ENCODE measurements at regions not wholly inside any gene's neighbourhood (a gene's known extent, or its start where the extent isn't known, plus 50 kb on each side); places are given as distances from the start of the nearest gene placed in this dataset.

- TF ChIP-seq CHD7 (IDR thresholded peaks at IDR 0.05; ENCODE audit: insufficient replicate concordance, low read length) (no peak), RFX5 (IDR thresholded peaks at IDR 0.05; ENCODE audit: borderline replicate concordance, low read depth, low read length) (no peak), E2F6 (IDR thresholded peaks at IDR 0.05) (no peak), KDM1A (IDR thresholded peaks at IDR 0.05; ENCODE audit: borderline replicate concordance, low read length) (no peak), SP1 (IDR thresholded peaks at IDR 0.05; ENCODE audit: low read depth, low read length) (no peak), CTCF (IDR thresholded peaks at IDR 0.05; ENCODE audit: control extremely low read depth in 1 of 3, insufficient read depth in 1 of 3, low read depth in 1 of 3, low read length in 3 of 3) (no peak)
These were observed 980.6 kb downstream of the SLC6A15 start (continued) for GRCh38 chr12:83932011-83932410.

Measured in H1 (cell line).